ENCODE measurements at regions not wholly inside any gene's neighbourhood (a gene's known extent, or its start where the extent isn't known, plus 50 kb on each side); places are given as distances from the start of the nearest gene placed in this dataset.

DNA sequence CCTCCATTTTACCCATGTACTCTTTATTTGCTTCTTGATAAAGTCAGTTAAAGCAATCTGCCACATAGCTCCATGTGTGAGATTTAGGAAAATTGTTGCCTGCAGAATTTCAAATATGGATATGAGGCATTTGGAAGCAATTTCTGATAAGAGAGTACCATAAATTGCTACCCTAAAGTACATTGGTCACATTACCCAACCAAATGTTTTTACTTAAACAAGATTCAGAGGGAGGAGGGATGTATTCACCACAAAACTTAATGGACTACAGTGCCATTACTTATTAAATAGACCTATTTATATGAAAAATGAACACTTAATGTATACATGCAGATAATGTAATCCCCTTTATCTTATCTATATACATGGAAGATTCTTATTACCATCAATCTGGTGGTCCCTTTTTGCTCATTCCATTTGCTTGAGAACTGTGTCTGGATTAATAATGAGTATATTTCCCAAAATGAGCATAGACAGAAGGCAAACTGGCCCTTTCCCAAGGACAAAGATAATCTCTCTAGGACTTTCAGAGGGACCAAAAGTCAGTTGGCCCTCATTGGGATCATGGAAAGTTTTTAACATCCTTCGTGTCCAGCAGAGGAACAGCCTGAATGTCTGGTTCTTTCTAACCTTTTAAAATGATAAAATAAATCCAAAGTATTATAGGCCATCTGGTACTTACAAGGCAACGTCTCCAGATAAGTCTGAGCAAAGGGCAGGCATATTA lies 526.4 kb downstream of the CBLN4 start:
- DNase-seq (ENCODE audit: low read depth) = no peak
- H3K4me3 ChIP-seq (replicated peaks; ENCODE audit: low read depth, low read length) = no peak overlapping the region
- TF ChIP-seq, protein P1, sequence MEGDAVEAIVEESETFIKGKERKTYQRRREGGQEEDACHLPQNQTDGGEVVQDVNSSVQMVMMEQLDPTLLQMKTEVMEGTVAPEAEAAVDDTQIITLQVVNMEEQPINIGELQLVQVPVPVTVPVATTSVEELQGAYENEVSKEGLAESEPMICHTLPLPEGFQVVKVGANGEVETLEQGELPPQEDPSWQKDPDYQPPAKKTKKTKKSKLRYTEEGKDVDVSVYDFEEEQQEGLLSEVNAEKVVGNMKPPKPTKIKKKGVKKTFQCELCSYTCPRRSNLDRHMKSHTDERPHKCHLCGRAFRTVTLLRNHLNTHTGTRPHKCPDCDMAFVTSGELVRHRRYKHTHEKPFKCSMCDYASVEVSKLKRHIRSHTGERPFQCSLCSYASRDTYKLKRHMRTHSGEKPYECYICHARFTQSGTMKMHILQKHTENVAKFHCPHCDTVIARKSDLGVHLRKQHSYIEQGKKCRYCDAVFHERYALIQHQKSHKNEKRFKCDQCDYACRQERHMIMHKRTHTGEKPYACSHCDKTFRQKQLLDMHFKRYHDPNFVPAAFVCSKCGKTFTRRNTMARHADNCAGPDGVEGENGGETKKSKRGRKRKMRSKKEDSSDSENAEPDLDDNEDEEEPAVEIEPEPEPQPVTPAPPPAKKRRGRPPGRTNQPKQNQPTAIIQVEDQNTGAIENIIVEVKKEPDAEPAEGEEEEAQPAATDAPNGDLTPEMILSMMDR (IDR thresholded peaks at IDR 0.05; ENCODE audit: low read length, missing control alignments) = no peak

DNA sequence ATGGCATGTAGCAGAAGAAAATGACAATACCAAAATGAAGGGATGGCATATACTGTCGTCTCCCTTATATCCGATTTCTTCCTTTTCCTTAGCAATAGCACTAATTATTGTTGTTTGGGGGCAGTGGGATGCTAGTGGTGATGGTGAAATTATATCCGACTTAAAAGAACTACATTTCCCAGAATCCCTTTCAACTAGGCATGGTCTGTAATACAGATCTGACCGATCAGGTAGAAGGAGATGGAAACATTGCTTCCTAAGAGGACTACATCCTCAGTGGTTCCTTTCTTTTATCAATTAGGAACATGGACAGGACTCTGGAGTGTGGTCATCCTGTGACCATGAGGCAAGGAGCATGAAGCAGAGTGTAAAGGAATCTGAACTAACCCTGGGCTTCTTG lies 532.6 kb downstream of the CBLN4 start:
- TF ChIP-seq, protein P1 (IDR thresholded peaks at IDR 0.05; ENCODE audit: low read length, missing control alignments) = no peak
- no peak overlapping the region for H3K4me3 ChIP-seq (replicated peaks; ENCODE audit: low read depth, low read length)
- DNase-seq (ENCODE audit: low read depth) = no peak

DNA sequence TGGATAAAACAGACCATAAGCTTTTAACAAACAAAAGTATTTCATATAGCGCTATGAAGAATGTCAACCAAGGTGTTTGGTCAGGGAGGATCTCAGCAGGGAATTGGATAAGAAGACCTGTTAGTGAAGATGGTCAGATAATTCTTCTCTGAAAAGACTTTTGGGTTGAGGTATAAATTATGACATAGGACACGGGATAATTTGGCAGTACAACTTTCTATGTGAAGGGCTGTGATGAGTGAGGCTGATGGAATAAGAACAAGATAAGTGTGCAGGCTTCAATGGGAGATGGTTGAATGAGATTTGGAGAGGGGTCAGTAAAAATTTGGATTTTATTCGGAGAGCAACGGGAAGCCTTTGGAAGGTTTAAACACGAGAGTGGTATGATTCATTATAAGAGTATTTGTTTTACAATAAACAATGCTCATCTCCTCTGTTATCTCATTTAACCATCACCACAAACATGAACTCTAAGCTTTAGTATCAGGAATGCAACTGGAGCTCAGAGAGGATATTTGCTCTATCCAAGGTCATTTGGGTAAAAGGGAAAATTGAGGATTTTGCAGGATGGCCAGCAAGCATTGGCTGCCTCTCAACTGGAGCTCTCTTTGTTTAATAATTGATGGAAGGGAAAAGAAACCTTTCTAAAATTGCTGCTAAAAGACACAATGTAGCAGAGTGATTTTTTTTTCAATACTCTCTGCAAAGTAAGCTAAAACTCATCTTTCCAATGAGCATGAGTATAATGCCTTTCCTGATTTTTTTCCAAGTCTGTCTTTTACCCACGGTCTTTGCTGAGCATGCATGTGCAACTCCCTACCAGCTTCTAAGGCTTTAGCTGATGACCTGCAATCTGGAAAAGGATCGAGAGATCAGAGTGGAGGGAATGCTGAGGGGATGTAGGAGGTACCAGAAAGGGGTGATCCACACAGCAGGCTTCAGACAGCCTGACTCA lies 534.0 kb downstream of the CBLN4 start:
- TF ChIP-seq, protein P1 (IDR thresholded peaks at IDR 0.05; ENCODE audit: low read length, missing control alignments) = no peak
- DNase-seq (ENCODE audit: low read depth) = no peak

DNA sequence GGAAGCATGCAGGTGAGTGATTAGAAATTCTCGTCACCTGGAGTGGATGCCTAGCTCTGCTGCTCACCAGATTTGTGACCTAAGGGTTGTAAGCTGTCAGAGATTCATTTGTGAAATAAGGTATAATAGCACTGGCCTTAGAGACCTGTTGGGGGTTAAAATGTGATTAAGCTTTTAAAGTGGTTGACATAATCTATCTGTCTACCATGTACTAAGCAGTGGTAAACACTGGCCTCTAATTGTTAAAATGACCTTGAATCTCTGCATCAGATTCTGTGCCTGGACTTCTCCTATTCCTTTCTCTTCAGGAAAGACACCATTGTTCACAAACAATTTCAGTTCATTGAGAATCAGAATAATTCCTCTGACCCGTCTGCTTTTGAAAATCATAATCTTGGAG lies 536.2 kb downstream of the CBLN4 start:
- DNase-seq (ENCODE audit: low read depth) = no peak
- H3K4me3 ChIP-seq (replicated peaks; ENCODE audit: low read depth, low read length) = no peak overlapping the region
- TF ChIP-seq, protein P1 (IDR thresholded peaks at IDR 0.05; ENCODE audit: low read length, missing control alignments) = no peak

More for the DNA sequence above, 534.0 kb downstream of the CBLN4 start:
- H3K4me3 ChIP-seq (replicated peaks; ENCODE audit: low read depth, low read length) = no peak overlapping the region

DNA sequence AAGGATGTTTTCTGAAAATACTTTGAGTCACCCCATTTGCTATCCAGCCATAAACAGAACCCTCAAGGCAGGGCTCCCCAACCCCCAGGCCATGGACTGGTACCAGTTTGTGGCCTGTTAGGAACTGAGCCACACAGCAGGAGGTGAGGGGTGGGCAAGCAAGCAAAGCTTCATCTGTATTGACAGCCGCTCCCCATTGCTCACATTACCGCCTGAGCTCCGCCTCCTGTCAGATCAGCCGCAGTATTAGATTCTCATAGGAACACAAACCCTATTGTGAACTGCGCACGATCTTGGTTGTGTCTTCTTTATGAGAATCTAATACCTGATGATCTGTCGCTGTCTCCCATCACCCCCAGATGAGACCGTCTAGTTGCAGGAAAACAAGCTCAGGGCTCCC lies 543.8 kb downstream of the CBLN4 start:
- no peak overlapping the region for H3K4me3 ChIP-seq (replicated peaks; ENCODE audit: low read depth, low read length)
- TF ChIP-seq, protein P1 (IDR thresholded peaks at IDR 0.05; ENCODE audit: low read length, missing control alignments) = no peak
- no peak for DNase-seq (ENCODE audit: low read depth)

DNA sequence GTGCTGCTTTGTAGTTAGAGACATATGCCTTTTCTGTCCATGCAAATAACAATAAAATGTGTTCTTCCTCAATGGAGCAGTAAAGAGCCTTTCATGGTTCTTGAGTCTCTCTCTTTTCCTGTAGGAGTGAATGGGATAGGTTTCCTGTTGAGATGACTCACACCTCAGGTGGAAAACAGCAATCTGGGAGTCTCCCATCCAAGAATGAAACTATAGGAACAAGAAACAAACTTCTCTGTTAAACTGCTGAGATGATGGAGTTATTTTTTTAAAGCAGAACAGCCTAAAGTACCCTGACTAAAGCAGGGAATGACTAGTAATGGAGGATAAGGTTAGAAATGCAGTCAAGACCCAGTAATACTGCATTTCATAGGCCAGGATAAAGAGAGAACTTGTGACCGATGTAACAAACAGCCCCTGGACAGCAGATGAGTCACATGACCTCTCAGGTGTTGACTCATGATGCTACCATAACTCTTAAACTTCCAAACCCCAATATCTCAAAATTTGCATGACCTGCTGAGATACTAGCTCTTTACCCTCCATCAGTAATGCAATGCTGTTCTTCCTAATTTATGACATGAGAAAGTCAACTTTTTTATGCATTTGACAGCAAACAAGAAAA lies 548.9 kb downstream of the CBLN4 start:
- TF ChIP-seq, protein P1 (IDR thresholded peaks at IDR 0.05; ENCODE audit: low read length, missing control alignments) = no peak
- DNase-seq (ENCODE audit: low read depth) = no peak
- H3K4me3 ChIP-seq (replicated peaks; ENCODE audit: low read depth, low read length) = no peak overlapping the region
